GM21390 (cell line): ENCODE measurements at regions not wholly inside any gene's neighbourhood (a gene's known extent, or its start where the extent isn't known, plus 50 kb on each side); places are given as distances from the start of the nearest gene placed in this dataset.

Source experiments
- ATAC-seq: cut with Tn5 transposase; IDR thresholded peaks from one replicate; pipeline ENCODE4 v1.9.1; 2021; ENCODE audit not compliant: unreplicated experiment

- no peak for ATAC-seq
Observed at GRCh38 chr6:109230453-109230852, 135.1 kb downstream of the CEP57L1 start.

GRCh38 chr6:109229536-109229935, 134.2 kb downstream of the CEP57L1 start:
- no peak for ATAC-seq

- no peak for ATAC-seq
Observed at GRCh38 chr6:109227646-109228045, 132.3 kb downstream of the CEP57L1 start.

- no peak for ATAC-seq
Observed at GRCh38 chr6:109226353-109226752, 131.0 kb downstream of the CEP57L1 start.

GRCh38 chr6:109225946-109226345, 130.6 kb downstream of the CEP57L1 start:
- ATAC-seq, result no peak

- no peak for ATAC-seq
Observed at GRCh38 chr6:109224994-109225393, 129.7 kb downstream of the CEP57L1 start.

GRCh38 chr6:109224107-109224875, 129.0 kb downstream of the CEP57L1 start:
- ATAC-seq, result no peak

GRCh38 chr6:109222848-109223247, 127.5 kb downstream of the CEP57L1 start:
- ATAC-seq, result no peak

GRCh38 chr6:109221543-109222195, 126.4 kb downstream of the CEP57L1 start:
- ATAC-seq, result no peak
